H9 (cell line): ENCODE measurements at regions not wholly inside any gene's neighbourhood (a gene's known extent, or its start where the extent isn't known, plus 50 kb on each side); places are given as distances from the start of the nearest gene placed in this dataset.

Experiments used
- DNase-seq: peaks from one replicate; pipeline ENCODE4 v3.0.0-alpha.2; 2017
- H2AFZ ChIP-seq: one replicate; pipeline ENCODE4 v1.6.1; 2013; ENCODE audit warnings: mild to moderate bottlenecking, low read length, control low read depth, moderate library complexity
- H2AK5ac ChIP-seq: 2 replicates; pipeline ENCODE4 v1.6.1; 2013; ENCODE audit warnings: low read length, control low read depth, mixed read lengths; ENCODE audit not compliant: insufficient read length
- H2BK120ac ChIP-seq: one replicate; pipeline ENCODE4 v1.6.1; 2013; ENCODE audit warnings: low read depth, mild to moderate bottlenecking, low read length, control low read depth, inconsistent platforms; ENCODE audit not compliant: poor library complexity, severe bottlenecking
- H2BK12ac ChIP-seq: 2 replicates; pipeline ENCODE4 v1.6.1; 2013; ENCODE audit warnings: low read length, control low read depth, mixed read lengths, low read depth; ENCODE audit not compliant: insufficient read length
- H2BK15ac ChIP-seq: 2 replicates; pipeline ENCODE4 v1.6.1; 2013; ENCODE audit warnings: low read depth, low read length, control low read depth
- H2BK20ac ChIP-seq: one replicate; pipeline ENCODE4 v1.6.1; 2013; ENCODE audit warnings: low read depth, mild to moderate bottlenecking, low read length, control low read depth, inconsistent platforms; ENCODE audit not compliant: poor library complexity, severe bottlenecking
- H2BK5ac ChIP-seq: 2 replicates; pipeline ENCODE4 v1.6.1; 2013; ENCODE audit warnings: low read length, control low read depth, mixed read lengths; ENCODE audit not compliant: insufficient read length
- H3K14ac ChIP-seq: 2 replicates; pipeline ENCODE4 v1.6.1; 2013; ENCODE audit warnings: low read length, control low read depth; ENCODE audit not compliant: insufficient read depth
- H3K18ac ChIP-seq: 2 replicates; pipeline ENCODE4 v1.6.1; 2013; ENCODE audit warnings: low read depth, mild to moderate bottlenecking, mixed read lengths, low read length, control low read depth; ENCODE audit not compliant: insufficient read length
- H3K23ac ChIP-seq: 2 replicates; pipeline ENCODE4 v1.6.1; 2013; ENCODE audit warnings: low read length, control low read depth, mixed read lengths, low read depth; ENCODE audit not compliant: insufficient read length
- H3K23me2 ChIP-seq: 2 replicates; pipeline ENCODE4 v1.6.1; 2013; ENCODE audit warnings: low read depth, mild to moderate bottlenecking, mixed read lengths, low read length, control low read depth; ENCODE audit not compliant: insufficient read length, poor library complexity, severe bottlenecking
- H3K27ac ChIP-seq: 2 replicates; pipeline ENCODE4 v1.5.1; 2013; ENCODE audit warnings: low read length, control low read depth, mixed read lengths, low read depth; ENCODE audit not compliant: insufficient read length
- H3K27me3 ChIP-seq: 2 replicates; pipeline ENCODE4 v1.6.1; 2013; ENCODE audit warnings: low read length, control low read depth, inconsistent platforms; ENCODE audit not compliant: insufficient read depth
- H3K4ac ChIP-seq: 2 replicates; pipeline ENCODE4 v1.6.1; 2013; ENCODE audit warnings: low read depth, mild to moderate bottlenecking, control low read depth, inconsistent platforms, low read length, moderate library complexity
- H3K4me1 ChIP-seq: 2 replicates; pipeline ENCODE4 v1.6.1; 2013; ENCODE audit warnings: low read length, control low read depth, inconsistent platforms; ENCODE audit not compliant: insufficient read depth
- H3K4me2 ChIP-seq: 2 replicates; pipeline ENCODE4 v1.6.1; 2013; ENCODE audit warnings: low read length, control low read depth, mixed read lengths; ENCODE audit not compliant: insufficient read length, insufficient read depth
- H3K56ac ChIP-seq: 2 replicates; pipeline ENCODE4 v1.6.1; 2013; ENCODE audit warnings: low read depth, mild to moderate bottlenecking, mixed read lengths, low read length, control low read depth; ENCODE audit not compliant: insufficient read length
- H3K79me1 ChIP-seq: 2 replicates; pipeline ENCODE4 v1.6.1; 2013; ENCODE audit warnings: low read depth, mild to moderate bottlenecking, moderate library complexity, low read length, control low read depth, inconsistent platforms; ENCODE audit not compliant: insufficient read depth, poor library complexity, severe bottlenecking
- H3K79me2 ChIP-seq: 2 replicates; pipeline ENCODE4 v1.6.1; 2013; ENCODE audit warnings: low read length, control low read depth, inconsistent platforms; ENCODE audit not compliant: insufficient read depth
- H3K9ac ChIP-seq: 2 replicates; pipeline ENCODE4 v1.6.1; 2013; ENCODE audit warnings: low read length, control low read depth, mixed read lengths; ENCODE audit not compliant: insufficient read length; ENCODE audit errors: extremely low read depth
- H3K9me3 ChIP-seq: one replicate; pipeline ENCODE4 v1.6.1; 2013; ENCODE audit warnings: low read depth, low read length, inconsistent platforms; ENCODE audit not compliant: control insufficient read depth
- H3T11ph ChIP-seq: one replicate; pipeline ENCODE4 v1.6.1; 2013; ENCODE audit warnings: mild to moderate bottlenecking, low read length, control low read depth, inconsistent platforms
- H4K20me1 ChIP-seq: one replicate; pipeline ENCODE4 v1.6.1; 2013; ENCODE audit not compliant: control insufficient read depth, insufficient read length, insufficient read depth
- H4K5ac ChIP-seq: 2 replicates; pipeline ENCODE4 v1.6.1; 2013; ENCODE audit warnings: low read depth, mild to moderate bottlenecking, mixed read lengths, low read length, control low read depth; ENCODE audit not compliant: insufficient read length
- H4K8ac ChIP-seq: replicated peaks from 2 replicates; pipeline ENCODE4 v1.6.1; 2013; ENCODE audit warnings: low read length, control low read depth, mixed read lengths, low read depth; ENCODE audit not compliant: insufficient read length
- H4K91ac ChIP-seq: 2 replicates; pipeline ENCODE4 v1.6.1; 2013; ENCODE audit warnings: low read depth, mild to moderate bottlenecking, moderate library complexity, mixed read lengths, low read length, control low read depth; ENCODE audit not compliant: insufficient read length
- H3K27ac Mint-ChIP-seq, 3 experiments: 2 replicates in 2 of 3; 3 replicates in 1 of 3; pipeline ENCODE4 v1.8.0; 2020 to 2021; ENCODE audit warnings: mixed read lengths in 3 of 3, mild to moderate bottlenecking in 1 of 3, moderate library complexity in 1 of 3
- H3K27me3 Mint-ChIP-seq: 2 replicates; pipeline ENCODE4 v1.8.0; 2021; ENCODE audit warnings: low read depth, mild to moderate bottlenecking, moderate library complexity, mixed read lengths
- H3K36me3 Mint-ChIP-seq, 3 experiments: 2 replicates in 2 of 3; 3 replicates in 1 of 3; pipeline ENCODE4 v1.8.0; 2020 to 2021; ENCODE audit warnings: low read depth in 3 of 3, mixed read lengths in 3 of 3; ENCODE audit not compliant: insufficient read depth in 1 of 3
- H3K4me1 Mint-ChIP-seq, 2 experiments: 2 replicates each; pipeline ENCODE4 v1.8.0; 2020; ENCODE audit warnings: mixed read lengths in 2 of 2
- H3K4me3 Mint-ChIP-seq, 2 experiments: 2 replicates in 1 of 2; 3 replicates in 1 of 2; pipeline ENCODE4 v1.8.0; 2020 to 2021; ENCODE audit warnings: mild to moderate bottlenecking in 2 of 2, mixed read lengths in 2 of 2, moderate library complexity in 1 of 2
- H3K9me3 Mint-ChIP-seq, 2 experiments: 2 replicates in 1 of 2; 3 replicates in 1 of 2; pipeline ENCODE4 v1.8.0; 2020; ENCODE audit warnings: mild to moderate bottlenecking in 2 of 2, mixed read lengths in 2 of 2, moderate library complexity in 1 of 2
- WGBS: extraction: QIAGEN DNeasy Blood & Tissue Kit; methylation state at CpG from one replicate; pipeline ENCODE4 v1.1.7; 2013; ENCODE audit warnings: missing lambda C conversion rate, low lambda C conversion rate, mixed read lengths; ENCODE audit not compliant: insufficient read length; ENCODE audit errors: extremely low coverage; 5-methylcytosine and 5-hydroxymethylcytosine counted together
- TF ChIP-seq, protein P1 (sequence below): fragments of 200-600 bp; sonication (generic); conservative IDR thresholded peaks from 3 replicates; pipeline ENCODE4 v1.8.0; 2021; ENCODE audit warnings: antibody characterized with exemption, mild to moderate bottlenecking

DNA sequence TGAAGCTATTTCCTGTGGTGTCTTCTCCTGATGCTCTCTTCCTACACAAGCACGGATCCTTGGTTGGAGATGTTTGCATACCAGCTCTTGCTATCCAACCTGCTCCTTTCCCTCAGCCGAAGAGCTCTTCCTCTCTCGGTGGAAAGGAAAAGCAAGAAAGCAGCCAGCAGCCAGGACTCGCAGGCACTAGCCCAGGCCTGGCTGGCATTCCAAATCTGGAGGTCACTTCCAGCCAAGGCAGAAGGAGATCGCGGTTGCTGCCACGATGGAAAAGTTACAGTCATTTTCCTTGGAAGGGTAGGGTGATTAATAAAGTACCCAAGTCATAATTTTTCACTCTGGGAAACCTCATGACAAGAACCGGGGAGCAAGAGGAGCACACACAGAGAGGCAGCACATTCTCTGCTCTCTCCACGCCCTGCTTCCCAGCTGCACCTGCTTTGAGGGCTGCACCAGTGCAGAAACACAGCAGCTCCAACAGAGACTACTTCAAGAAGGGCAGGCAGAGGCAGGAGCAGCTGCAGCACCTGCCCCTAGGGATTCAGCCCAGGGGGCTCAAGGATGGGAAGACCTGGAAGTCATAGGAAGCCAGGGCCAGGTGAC is 399.3 kb downstream of the CADM1 start:
- no peak overlapping the region for H4K5ac ChIP-seq
- no peak overlapping the region for H3K9ac ChIP-seq
- no peak overlapping the region for H3K4ac ChIP-seq
- H4K8ac ChIP-seq = no peak overlapping the region
- H3K79me2 ChIP-seq = no peaks in the 10 kb centered on the region
- Mint-ChIP-seq H3K4me1 (no peaks in the 10 kb centered on the region), H3K27me3 (peaks cover 12% of the 10 kb centered on the region), H3K9me3 (no peaks in the 10 kb centered on the region), H3K27ac (no peak overlapping the region), H3K36me3 (no peaks in the 10 kb centered on the region), H3K4me3 (no peak overlapping the region)
- no peak overlapping the region for H3T11ph ChIP-seq
- H2BK120ac ChIP-seq = no peak overlapping the region
- H2AK5ac ChIP-seq = no peak overlapping the region
- H2BK20ac ChIP-seq = no peak overlapping the region
- no peaks in the 10 kb centered on the region for H3K27me3 ChIP-seq
- no peak overlapping the region for H2BK5ac ChIP-seq
- TF ChIP-seq, protein P1, sequence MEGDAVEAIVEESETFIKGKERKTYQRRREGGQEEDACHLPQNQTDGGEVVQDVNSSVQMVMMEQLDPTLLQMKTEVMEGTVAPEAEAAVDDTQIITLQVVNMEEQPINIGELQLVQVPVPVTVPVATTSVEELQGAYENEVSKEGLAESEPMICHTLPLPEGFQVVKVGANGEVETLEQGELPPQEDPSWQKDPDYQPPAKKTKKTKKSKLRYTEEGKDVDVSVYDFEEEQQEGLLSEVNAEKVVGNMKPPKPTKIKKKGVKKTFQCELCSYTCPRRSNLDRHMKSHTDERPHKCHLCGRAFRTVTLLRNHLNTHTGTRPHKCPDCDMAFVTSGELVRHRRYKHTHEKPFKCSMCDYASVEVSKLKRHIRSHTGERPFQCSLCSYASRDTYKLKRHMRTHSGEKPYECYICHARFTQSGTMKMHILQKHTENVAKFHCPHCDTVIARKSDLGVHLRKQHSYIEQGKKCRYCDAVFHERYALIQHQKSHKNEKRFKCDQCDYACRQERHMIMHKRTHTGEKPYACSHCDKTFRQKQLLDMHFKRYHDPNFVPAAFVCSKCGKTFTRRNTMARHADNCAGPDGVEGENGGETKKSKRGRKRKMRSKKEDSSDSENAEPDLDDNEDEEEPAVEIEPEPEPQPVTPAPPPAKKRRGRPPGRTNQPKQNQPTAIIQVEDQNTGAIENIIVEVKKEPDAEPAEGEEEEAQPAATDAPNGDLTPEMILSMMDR = no peak
- no peak overlapping the region for H3K4me2 ChIP-seq
- H3K14ac ChIP-seq = no peak overlapping the region
- H3K9me3 ChIP-seq = no peaks in the 10 kb centered on the region
- no peaks in the 10 kb centered on the region for H4K20me1 ChIP-seq
- H3K56ac ChIP-seq = no peak overlapping the region
- H3K27ac ChIP-seq = no peak overlapping the region
- no CpG with 5 or more reads among the region's 9 CpGs for WGBS
- no peak overlapping the region for H3K23ac ChIP-seq
- no peaks in the 10 kb centered on the region for H3K4me1 ChIP-seq
- H3K18ac ChIP-seq = no peak overlapping the region
- no peak overlapping the region for H2BK15ac ChIP-seq
- H2BK12ac ChIP-seq = no peak overlapping the region
- no peaks in the 10 kb centered on the region for H3K79me1 ChIP-seq
- no peaks in the 10 kb centered on the region for H3K23me2 ChIP-seq
- no peak overlapping the region for H4K91ac ChIP-seq
- DNase-seq = no peak
- H2AFZ ChIP-seq = no peak overlapping the region
